Stimulated activated naive B cell treated with anti-CD40 and anti-IgM and Interleukin-4, amounts not matched to agents 10 μg/mL and 1 μg/mL and 100 μg/mL, for 72 hours (primary cell): ENCODE measurements at regions not wholly inside any gene's neighbourhood (a gene's known extent, or its start where the extent isn't known, plus 50 kb on each side); places are given as distances from the start of the nearest gene placed in this dataset.

Experiments
- ATAC-seq, 2 donors: fragments of 150-1000 bp; cut with Tn5 transposase; replicated peaks; 2 replicates each; pipeline ENCODE4 v1.10.0; 2021; ENCODE audit warnings: moderate library complexity in 1 of 2
- DNase-seq: peaks from one replicate; pipeline ENCODE4 v3.0.0; 2021
- H3K27ac Mint-ChIP-seq: one replicate; pipeline ENCODE4 v1.8.0; 2022; ENCODE audit warnings: mild to moderate bottlenecking, mixed read lengths
- H3K27me3 Mint-ChIP-seq, 2 donors: one replicate each; pipeline ENCODE4 v1.8.0; 2022; ENCODE audit warnings: mixed read lengths in 2 of 2
- H3K36me3 Mint-ChIP-seq, 2 donors: one replicate each; pipeline ENCODE4 v1.8.0; 2022; ENCODE audit warnings: mixed read lengths in 2 of 2, mild to moderate bottlenecking in 1 of 2
- H3K4me1 Mint-ChIP-seq, 2 donors: one replicate each; pipeline ENCODE4 v1.8.0; 2022; ENCODE audit warnings: mixed read lengths in 2 of 2, mild to moderate bottlenecking in 1 of 2
- H3K4me3 Mint-ChIP-seq, 2 donors: one replicate each; pipeline ENCODE4 v1.8.0; 2022; ENCODE audit warnings: mild to moderate bottlenecking in 2 of 2, mixed read lengths in 2 of 2, moderate library complexity in 1 of 2
- H3K9me3 Mint-ChIP-seq, 2 donors: one replicate each; pipeline ENCODE4 v1.8.0; 2022; ENCODE audit warnings: mixed read lengths in 2 of 2, mild to moderate bottlenecking in 1 of 2

- H3K9me3 Mint-ChIP-seq, result peaks cover 4 to 9% of the 10 kb centered on the region in 2 donors
- no peak overlapping the region for H3K27ac Mint-ChIP-seq
- ATAC-seq (no peak), DNase-seq (no peak)
- H3K4me3 Mint-ChIP-seq, result no peak overlapping the region
- no peaks in the 10 kb centered on the region for H3K36me3 Mint-ChIP-seq
- no peaks in the 10 kb centered on the region for H3K4me1 Mint-ChIP-seq
- peaks cover 0 to 14% of the 10 kb centered on the region in 2 donors for H3K27me3 Mint-ChIP-seq
Measured at GRCh38 chr10:21207852-21208646, 310.9 kb upstream of the NEBL start.

DNA sequence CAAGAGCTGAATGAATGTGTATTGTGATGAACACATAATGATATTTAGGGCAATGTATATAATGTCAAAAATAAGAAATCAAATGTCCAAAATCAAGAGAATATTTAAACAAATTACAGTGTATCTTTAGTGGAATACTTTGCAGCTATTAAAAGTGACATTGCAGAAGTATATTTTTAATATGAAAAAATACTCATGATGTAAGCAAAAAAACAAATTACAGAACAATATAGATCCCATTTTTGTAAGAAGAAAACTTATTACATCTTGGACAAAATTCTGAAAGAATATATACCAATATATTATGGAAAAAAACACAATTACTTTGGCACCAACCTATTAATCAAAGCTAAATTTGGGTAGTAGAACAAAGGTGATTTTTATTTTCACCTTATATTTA lies 308.2 kb upstream of the NEBL start:
- Mint-ChIP-seq H3K4me1 (no peaks in the 10 kb centered on the region), H3K9me3 (peaks cover 5 to 9% of the 10 kb centered on the region in 2 donors), H3K36me3 (no peaks in the 10 kb centered on the region), H3K27ac (no peak overlapping the region), H3K27me3 (peaks cover 0 to 14% of the 10 kb centered on the region in 2 donors), H3K4me3 (no peak overlapping the region)
- no peak for DNase-seq
- ATAC-seq, result no peak

DNA sequence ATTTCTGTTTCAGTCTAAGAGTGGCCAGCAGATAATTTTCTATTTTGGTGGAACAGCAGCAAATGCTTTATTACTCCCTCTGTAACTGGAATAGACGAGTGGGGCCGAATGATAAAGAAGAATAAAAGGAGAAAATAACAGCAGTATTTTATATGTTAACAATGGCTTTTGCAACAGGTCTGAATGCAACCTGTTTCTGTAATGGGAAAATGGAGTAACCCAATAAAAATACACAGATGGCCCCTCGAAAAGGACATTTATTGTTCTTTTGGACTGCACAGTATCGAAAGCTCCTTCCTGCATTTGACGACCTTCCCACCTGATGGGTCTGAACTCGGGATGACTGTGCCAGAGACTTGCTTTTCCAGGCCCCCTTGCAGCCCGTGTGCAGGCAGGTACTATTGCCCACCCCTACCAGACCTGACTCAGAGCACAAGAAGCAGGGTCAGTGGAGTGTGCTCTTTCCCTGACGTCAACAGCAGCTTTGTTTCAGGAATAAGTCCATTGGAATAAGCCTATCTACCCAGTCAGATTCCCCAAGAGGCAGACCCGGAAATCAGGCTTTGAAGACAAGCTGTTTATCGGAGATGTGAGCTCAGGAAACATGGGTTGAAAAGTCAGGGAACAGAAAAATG lies 306.5 kb upstream of the NEBL start:
- DNase-seq (no peak), ATAC-seq (no peak)
- H3K27me3 Mint-ChIP-seq, result peaks cover 0 to 14% of the 10 kb centered on the region in 2 donors
- H3K4me1 Mint-ChIP-seq, result no peaks in the 10 kb centered on the region
- H3K4me3 Mint-ChIP-seq, result no peak overlapping the region
- no peak overlapping the region for H3K27ac Mint-ChIP-seq
- H3K36me3 Mint-ChIP-seq, result no peaks in the 10 kb centered on the region
- peaks cover 7 to 11% of the 10 kb centered on the region in 2 donors for H3K9me3 Mint-ChIP-seq

DNA sequence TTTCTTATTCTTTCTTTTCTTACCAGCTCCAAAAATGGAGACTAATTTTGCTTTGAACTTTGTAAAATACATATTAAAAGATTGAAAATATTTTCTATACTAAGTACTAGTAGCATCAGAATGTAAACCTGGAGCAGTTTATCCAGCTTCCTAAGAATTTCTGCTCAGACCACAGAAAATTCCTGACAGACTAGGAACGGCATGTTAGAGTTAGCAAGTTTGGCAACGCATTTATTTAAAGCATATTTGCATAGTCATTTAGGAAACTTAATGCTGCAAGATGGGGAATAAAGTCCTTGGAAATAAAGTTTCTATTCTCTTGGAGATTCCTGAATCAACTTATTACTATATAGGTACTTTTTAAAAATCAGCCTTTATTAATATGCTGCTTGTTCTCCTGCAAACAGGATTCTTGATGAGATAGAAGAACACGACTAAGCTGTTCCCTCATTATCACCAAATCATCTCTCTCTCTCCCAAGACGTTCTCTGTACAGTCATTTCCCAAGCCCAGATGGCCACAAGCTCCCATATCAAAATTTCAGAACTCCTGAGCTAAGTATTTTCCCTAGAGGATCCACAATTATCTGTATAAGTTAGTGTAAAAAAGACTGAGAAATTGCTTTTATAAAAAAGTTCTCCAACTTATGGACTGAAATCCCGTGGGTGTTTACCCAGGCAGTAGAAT lies 305.8 kb upstream of the NEBL start:
- H3K27ac Mint-ChIP-seq, result no peak overlapping the region
- DNase-seq, result no peak
- H3K4me1 Mint-ChIP-seq, result no peaks in the 10 kb centered on the region
- H3K36me3 Mint-ChIP-seq, result peaks cover 0 to 5% of the 10 kb centered on the region in 2 donors
- no peak for ATAC-seq
- no peak overlapping the region for H3K4me3 Mint-ChIP-seq
- H3K27me3 Mint-ChIP-seq, result peaks cover under 1 to 14% of the 10 kb centered on the region in 2 donors
- H3K9me3 Mint-ChIP-seq, result peaks cover 12 to 15% of the 10 kb centered on the region in 2 donors

DNA sequence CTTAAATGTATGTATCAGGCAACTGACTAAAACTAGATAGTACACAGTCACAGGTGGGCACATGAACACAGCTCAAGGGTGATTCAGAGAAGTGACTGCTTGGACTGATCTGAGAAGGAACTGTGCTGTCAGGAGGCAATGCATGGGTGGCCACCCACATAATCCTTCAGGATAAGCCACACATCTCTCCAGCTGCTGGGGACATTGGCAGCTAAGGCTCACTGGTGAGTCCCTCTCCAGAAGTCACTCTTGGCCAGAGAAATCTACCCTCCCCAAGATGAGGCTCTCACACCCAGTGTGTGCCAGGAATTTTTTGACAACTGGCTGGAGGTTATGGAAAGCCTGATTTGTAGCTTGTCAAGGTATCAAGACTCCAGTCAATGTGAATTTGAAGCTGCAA lies 302.4 kb upstream of the NEBL start:
- H3K27me3 Mint-ChIP-seq, result peaks cover 5 to 8% of the 10 kb centered on the region in 2 donors
- peaks cover 12 to 17% of the 10 kb centered on the region in 2 donors for H3K9me3 Mint-ChIP-seq
- no peak overlapping the region for H3K27ac Mint-ChIP-seq
- no peak overlapping the region for H3K4me3 Mint-ChIP-seq
- DNase-seq, result no peak
- peaks cover 0 to 9% of the 10 kb centered on the region in 2 donors for H3K36me3 Mint-ChIP-seq
- no peak for ATAC-seq
- no peaks in the 10 kb centered on the region for H3K4me1 Mint-ChIP-seq

DNA sequence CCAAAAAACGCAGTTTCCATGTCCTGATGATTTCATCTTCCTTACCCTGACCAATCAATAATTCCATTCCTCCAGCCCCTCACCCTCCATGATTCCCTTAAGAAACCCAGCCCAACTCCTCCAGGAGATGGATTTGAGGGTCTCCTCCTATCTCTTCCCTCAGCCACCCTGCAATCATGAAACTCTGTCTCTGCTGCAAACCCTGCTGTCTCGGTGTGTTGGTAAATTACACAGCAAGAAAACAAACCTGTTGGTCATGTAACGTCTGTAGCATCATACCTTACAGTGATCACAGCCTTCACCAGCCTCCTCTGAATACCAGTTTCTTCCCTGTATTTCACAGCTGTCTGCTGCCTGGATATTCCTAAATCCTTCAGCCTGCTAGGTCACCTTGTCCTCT lies 300.7 kb upstream of the NEBL start:
- Mint-ChIP-seq H3K4me3 (no peak overlapping the region), H3K36me3 (peaks cover 0 to 9% of the 10 kb centered on the region in 2 donors), H3K27me3 (peaks cover 0 to 5% of the 10 kb centered on the region in 2 donors), H3K4me1 (no peaks in the 10 kb centered on the region), H3K27ac (no peak overlapping the region), H3K9me3 (peaks cover 12 to 17% of the 10 kb centered on the region in 2 donors)
- DNase-seq (no peak), ATAC-seq (no peak)

- Mint-ChIP-seq H3K27ac (no peak overlapping the region), H3K36me3 (peaks cover 0 to 9% of the 10 kb centered on the region in 2 donors)
Measured at GRCh38 chr10:21196822-21197395, 299.8 kb upstream of the NEBL start.

DNA sequence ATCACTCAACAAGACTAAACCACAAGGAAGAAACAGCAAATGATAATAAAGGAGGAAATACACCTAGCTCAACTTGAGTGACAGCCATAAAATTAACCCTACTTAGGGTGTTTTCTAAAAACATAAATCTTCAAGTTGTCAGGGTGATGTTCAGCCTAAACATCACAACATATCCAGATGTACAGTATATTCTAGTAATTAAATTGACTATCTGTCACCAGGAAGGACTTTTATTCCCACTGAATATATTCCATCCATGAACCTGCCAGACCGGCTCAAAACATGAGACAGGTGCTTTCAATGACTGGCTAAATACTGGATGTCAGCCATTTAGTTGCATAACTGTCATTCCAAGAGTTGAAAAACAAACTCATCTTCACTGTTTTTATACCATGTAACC lies 298.1 kb upstream of the NEBL start:
- H3K27me3 Mint-ChIP-seq, result peaks cover 0 to 5% of the 10 kb centered on the region in 2 donors
- no peak for ATAC-seq
- H3K36me3 Mint-ChIP-seq, result peaks cover 0 to 9% of the 10 kb centered on the region in 2 donors
- H3K4me1 Mint-ChIP-seq, result no peaks in the 10 kb centered on the region
- no peak overlapping the region for H3K4me3 Mint-ChIP-seq
- peaks cover 11 to 17% of the 10 kb centered on the region in 2 donors for H3K9me3 Mint-ChIP-seq
- no peak for DNase-seq
- no peak overlapping the region for H3K27ac Mint-ChIP-seq

More at GRCh38 chr10:21196822-21197395, 299.8 kb upstream of the NEBL start:
- Mint-ChIP-seq H3K9me3 (peaks cover 12 to 17% of the 10 kb centered on the region in 2 donors), H3K4me3 (no peak overlapping the region), H3K27me3 (peaks cover 0 to 5% of the 10 kb centered on the region in 2 donors), H3K4me1 (no peaks in the 10 kb centered on the region)
- DNase-seq (no peak), ATAC-seq (no peak)

DNA sequence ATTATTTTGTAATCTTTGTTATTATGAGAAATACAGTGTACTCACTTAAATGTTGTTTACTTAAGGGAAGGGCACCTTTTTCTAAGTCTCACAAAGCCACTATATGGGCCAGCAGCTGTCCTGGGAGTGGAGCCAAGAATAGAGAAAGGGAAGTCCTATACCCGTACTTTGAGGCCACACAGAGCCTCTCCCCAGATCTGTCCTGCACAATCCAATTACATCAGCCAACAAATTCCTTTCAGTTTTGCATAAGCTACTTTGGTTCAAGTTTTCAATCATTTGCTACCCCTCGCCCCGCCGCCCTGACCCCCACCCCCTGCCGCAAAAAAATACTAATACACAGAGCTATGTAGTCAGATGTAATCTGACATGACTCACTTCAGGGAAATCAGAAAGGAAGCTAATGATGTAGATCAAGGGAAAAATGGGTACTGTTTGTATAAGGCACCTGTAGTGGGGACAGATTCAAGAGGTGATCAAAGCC lies 297.4 kb upstream of the NEBL start:
- H3K27ac Mint-ChIP-seq, result no peak overlapping the region
- peaks cover 11 to 17% of the 10 kb centered on the region in 2 donors for H3K9me3 Mint-ChIP-seq
- no peak overlapping the region for H3K4me3 Mint-ChIP-seq
- H3K27me3 Mint-ChIP-seq, result peaks cover under 1 to 5% of the 10 kb centered on the region in 2 donors
- ATAC-seq (no peak), DNase-seq (no peak)
- H3K4me1 Mint-ChIP-seq, result no peaks in the 10 kb centered on the region
- peaks cover 0 to 9% of the 10 kb centered on the region in 2 donors for H3K36me3 Mint-ChIP-seq

DNA sequence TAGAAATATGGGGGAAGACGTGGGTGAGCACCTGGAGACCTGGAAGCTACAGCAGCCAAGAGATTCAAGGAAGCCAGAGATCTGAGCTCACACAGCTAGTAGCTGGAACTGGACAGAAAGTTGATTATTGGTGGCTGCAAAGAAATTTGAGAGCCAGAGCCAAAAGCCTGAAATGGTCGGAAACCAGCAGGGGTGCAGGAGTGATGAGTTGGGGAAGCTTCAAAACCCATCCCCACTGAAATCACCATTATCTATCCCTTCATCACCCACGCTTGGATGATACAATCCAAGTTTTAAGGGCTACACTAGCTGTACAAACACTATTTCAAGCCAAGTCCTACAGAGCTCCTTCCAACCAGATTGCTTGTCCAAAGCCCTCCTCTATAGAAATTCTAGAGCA lies 296.1 kb upstream of the NEBL start:
- no peak for DNase-seq
- no peaks in the 10 kb centered on the region for H3K4me1 Mint-ChIP-seq
- no peak overlapping the region for H3K4me3 Mint-ChIP-seq
- no peak for ATAC-seq
- peaks cover 0 to 7% of the 10 kb centered on the region in 2 donors for H3K36me3 Mint-ChIP-seq
- peaks cover 5 to 6% of the 10 kb centered on the region in 2 donors for H3K27me3 Mint-ChIP-seq
- peaks cover 7 to 11% of the 10 kb centered on the region in 2 donors for H3K9me3 Mint-ChIP-seq
- H3K27ac Mint-ChIP-seq, result no peak overlapping the region

DNA sequence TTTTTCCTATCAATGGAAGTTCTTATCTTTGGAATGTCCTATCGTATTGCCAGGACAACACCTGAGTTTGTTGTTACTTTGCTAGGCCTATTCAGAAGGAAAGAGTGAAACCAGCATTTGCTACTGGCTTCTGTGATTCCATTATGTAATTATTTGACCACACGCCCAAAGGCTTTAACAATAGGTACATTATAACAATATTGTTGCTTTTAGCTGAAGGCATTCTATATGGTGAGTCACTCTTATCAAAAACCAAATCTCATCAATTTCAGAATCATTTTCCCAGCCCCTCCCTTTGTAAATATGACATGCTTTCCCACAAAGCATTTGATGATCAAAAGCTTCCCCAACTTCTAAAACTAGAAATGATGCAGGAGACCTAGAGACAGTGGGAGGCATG lies 294.4 kb upstream of the NEBL start:
- peaks cover 0 to 2% of the 10 kb centered on the region in 2 donors for H3K9me3 Mint-ChIP-seq
- no peak overlapping the region for H3K4me3 Mint-ChIP-seq
- ATAC-seq, result no peak
- no peaks in the 10 kb centered on the region for H3K4me1 Mint-ChIP-seq
- H3K27ac Mint-ChIP-seq, result no peak overlapping the region
- DNase-seq, result no peak
- no peaks in the 10 kb centered on the region for H3K36me3 Mint-ChIP-seq
- peaks cover 0 to 6% of the 10 kb centered on the region in 2 donors for H3K27me3 Mint-ChIP-seq

GRCh38 chr10:21184984-21185383 lies 287.9 kb upstream of the NEBL start:
- ATAC-seq, result no peak
- Mint-ChIP-seq H3K36me3 (no peaks in the 10 kb centered on the region), H3K9me3 (peaks cover 5 to 7% of the 10 kb centered on the region in 2 donors), H3K4me3 (no peak overlapping the region), H3K27ac (no peak overlapping the region), H3K4me1 (no peaks in the 10 kb centered on the region), H3K27me3 (peaks cover 0 to 6% of the 10 kb centered on the region in 2 donors)
- no peak for DNase-seq

- H3K27me3 Mint-ChIP-seq, result peaks cover 0 to 8% of the 10 kb centered on the region in 2 donors
- H3K9me3 Mint-ChIP-seq, result peaks cover 6 to 11% of the 10 kb centered on the region in 2 donors
- DNase-seq (no peak), ATAC-seq (no peak)
- H3K4me3 Mint-ChIP-seq, result no peak overlapping the region
- no peak overlapping the region for H3K27ac Mint-ChIP-seq
- no peaks in the 10 kb centered on the region for H3K4me1 Mint-ChIP-seq
- no peaks in the 10 kb centered on the region for H3K36me3 Mint-ChIP-seq
Measured at GRCh38 chr10:21184216-21184615, 287.1 kb upstream of the NEBL start.

DNA sequence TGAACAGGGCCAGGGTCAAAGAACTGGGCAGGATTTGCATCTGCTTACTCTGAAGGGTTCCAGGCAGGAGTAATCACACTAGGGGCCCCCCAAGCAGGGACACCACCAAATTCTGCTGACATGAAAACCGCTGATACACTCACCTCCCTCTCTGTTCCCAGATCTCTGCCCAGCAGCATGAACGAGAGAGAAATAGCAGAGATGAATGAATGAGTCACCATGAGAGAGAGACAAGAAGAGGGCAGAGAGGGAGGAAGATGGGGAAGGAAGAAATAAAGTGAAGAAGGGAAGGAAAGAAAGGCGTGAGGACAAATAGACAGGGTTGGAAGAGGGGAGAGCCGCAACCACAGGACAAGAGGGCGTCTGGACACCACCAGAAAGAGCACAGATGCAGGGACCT lies 285.9 kb upstream of the NEBL start:
- no peak overlapping the region for H3K27ac Mint-ChIP-seq
- DNase-seq (no peak), ATAC-seq (no peak)
- peaks cover 6 to 11% of the 10 kb centered on the region in 2 donors for H3K9me3 Mint-ChIP-seq
- no peak overlapping the region for H3K4me3 Mint-ChIP-seq
- H3K4me1 Mint-ChIP-seq, result no peaks in the 10 kb centered on the region
- H3K27me3 Mint-ChIP-seq, result peaks cover 0 to 7% of the 10 kb centered on the region in 2 donors
- H3K36me3 Mint-ChIP-seq, result no peaks in the 10 kb centered on the region
